HepG2 (cell line): ENCODE measurements at regions not wholly inside any gene's neighbourhood (a gene's known extent, or its start where the extent isn't known, plus 50 kb on each side); places are given as distances from the start of the nearest gene placed in this dataset.

ENCODE experiments used
- ATAC-seq: fragments of 200-7000 bp; cut with Tn5 transposase; 3 replicates; pipeline ENCODE4 v1.9.1; 2020; ENCODE audit warnings: mild to moderate bottlenecking, moderate library complexity
- BruUV-seq: library from RNA; stranded (reverse); fragments of 400-500 nt; replicated peaks from 2 replicates; lab custom pipeline; 2021; lab: Mats Ljungman, UMichigan
- CTCF ChIA-PET: fragments of 300-600 bp; formaldehyde crosslinking; extraction: SDS; loops from one replicate; lab custom pipeline; 2021; ENCODE audit warnings: low total read pairs, inconsistent platforms, low intra/inter-chr PET ratio; lab: Yijun Ruan, JAX
- POLR2A ChIA-PET: fragments of 350-600 bp; sonication (Branson Sonifier 250); formaldehyde crosslinking; loops from one replicate; lab custom pipeline; 2020; ENCODE audit warnings: antibody characterized with exemption, inconsistent platforms; lab: Yijun Ruan, JAX
- DNase-seq: peaks from one replicate; pipeline ENCODE4 v3.0.0-alpha.2; 2015; ENCODE audit warnings: low spot score
- FAIRE-seq: peaks from 3 replicates; lab custom pipeline; 2011; peaks lifted over from hg19 to GRCh38; lab: Jason Lieb, UNC
- H2AFZ ChIP-seq: one replicate; pipeline ENCODE4 v1.6.1; 2011; ENCODE audit warnings: low read length, inconsistent platforms
- H3K27ac ChIP-seq: fragments of 300-600 bp; 3 replicates; pipeline ENCODE4 v1.8.0; 2011; ENCODE audit warnings: mixed run types, mild to moderate bottlenecking, mixed read lengths, low read length, inconsistent platforms; ENCODE audit not compliant: insufficient read depth; ENCODE audit errors: extremely low read length
- H3K27me3 ChIP-seq, 2 experiments: fragments of 200-600 bp in 1 of 2; 2 replicates in 1 of 2; 3 replicates in 1 of 2; pipeline versions ENCODE4 v1.6.0 to v1.8.0; 2011; ENCODE audit warnings: low read length in 2 of 2, mild to moderate bottlenecking in 2 of 2, moderate library complexity in 2 of 2, inconsistent platforms in 1 of 2; ENCODE audit not compliant: insufficient read depth in 2 of 2, control insufficient read depth in 1 of 2
- H3K36me3 ChIP-seq, 2 experiments: fragments of 200-600 bp in 1 of 2; replicated peaks in 1 of 2; 2 replicates in 1 of 2; 3 replicates in 1 of 2; pipeline versions ENCODE4 v1.5.1 to v1.8.0; 2011; ENCODE audit warnings: low read length in 2 of 2, inconsistent platforms in 1 of 2; ENCODE audit not compliant: insufficient read depth in 2 of 2, control insufficient read depth in 1 of 2
- H3K4me1 ChIP-seq: 2 replicates; pipeline ENCODE4 v1.5.1; 2012; ENCODE audit warnings: low read length, inconsistent platforms; ENCODE audit not compliant: insufficient read depth
- H3K4me2 ChIP-seq: 2 replicates; pipeline ENCODE4 v1.6.0; 2011; ENCODE audit warnings: low read depth, low read length, inconsistent platforms
- H3K4me3 ChIP-seq, 3 experiments: fragments of 200-600 bp in 1 of 3; sonication (generic), shearing (Covaris generic) in 1 of 3; replicated peaks in 1 of 3; 2 replicates each; pipeline ENCODE4 v1.5.1; 2011 to 2016; ENCODE audit warnings: low read length in 3 of 3, inconsistent platforms in 2 of 3, low read depth in 2 of 3, mild to moderate bottlenecking in 2 of 3, control low read depth in 1 of 3, mixed read lengths in 1 of 3; ENCODE audit not compliant: insufficient read depth in 1 of 3
- H3K79me2 ChIP-seq: one replicate; pipeline ENCODE4 v1.6.1; 2011; ENCODE audit warnings: low read length, inconsistent platforms; ENCODE audit not compliant: insufficient read depth
- H3K9ac ChIP-seq: 2 replicates; pipeline ENCODE4 v1.6.0; 2011; ENCODE audit warnings: mild to moderate bottlenecking, low read depth, low read length, inconsistent platforms; ENCODE audit not compliant: insufficient read depth
- H3K9me3 ChIP-seq: 2 replicates; pipeline ENCODE4 v1.5.1; 2012; ENCODE audit warnings: mild to moderate bottlenecking, low read length
- H4K20me1 ChIP-seq: 2 replicates; pipeline ENCODE4 v1.6.0; 2011; ENCODE audit warnings: inconsistent platforms, mild to moderate bottlenecking, low read length, moderate library complexity; ENCODE audit not compliant: insufficient read depth
- ETS1 ChIP-seq: sonication (generic); formaldehyde crosslinking; IDR thresholded peaks from 2 replicates; pipeline ENCODE4 v1.4.0; 2020; ENCODE audit warnings: missing genetic modification reagents
- MAF1 ChIP-seq: sonication (generic); formaldehyde crosslinking; IDR thresholded peaks from 2 replicates; pipeline ENCODE4 v1.5.0; 2020; ENCODE audit warnings: missing genetic modification reagents, borderline replicate concordance
- MAZ ChIP-seq, 2 experiments: sonication (generic) in 1 of 2; formaldehyde crosslinking in 1 of 2; IDR thresholded peaks; 2 replicates each; pipeline versions ENCODE4 v1.5.0 to v1.6.1; 2012 to 2020; ENCODE audit warnings: low read depth in 2 of 2, mild to moderate bottlenecking in 2 of 2, borderline replicate concordance in 1 of 2, improper control_type of control experiment in 1 of 2, low read length in 1 of 2, missing genetic modification reagents in 1 of 2, moderate library complexity in 1 of 2
- NFE2 ChIP-seq: sonication (generic); formaldehyde crosslinking; IDR thresholded peaks from 2 replicates; pipeline ENCODE4 v1.4.0; 2020; ENCODE audit warnings: missing genetic modification reagents
- RARA ChIP-seq: IDR thresholded peaks from 2 replicates; pipeline ENCODE4 v1.6.1; 2016; ENCODE audit warnings: missing genetic modification reagents, missing compliant biosample characterization
- WGBS: methylation state at CpG from one replicate; pipeline ENCODE4 v1.1.6; 2017; ENCODE audit warnings: low lambda C conversion rate; 5-methylcytosine and 5-hydroxymethylcytosine counted together
- in situ Hi-C: cut with HindIII; loops from 2 replicates; pipeline ENCODE4 v1.10.0; 2017; ENCODE audit warnings: low pct_unique_long_range_greater_than_20kb; ENCODE audit not compliant: extremely low pct_ligation_motif_present
- intact Hi-C: fragments of 100-400 bp; cut with micrococcal nuclease; formaldehyde crosslinking; loops from one replicate; pipeline ENCODE4 v1.10.0; 2022; ENCODE audit not compliant: unreplicated experiment

GRCh38 chr5:104186100-104186499, 623.5 kb upstream of the NUDT12 start:
- FAIRE-seq: no peak
- intact Hi-C loops: no loop called here

GRCh38 chr5:104184264-104184663, 621.7 kb upstream of the NUDT12 start:
- no TSS peak for BruUV-seq
- Histone ChIP-seq H3K36me3 (no peaks in the 10 kb centered on the region), H3K4me2 (no peak overlapping the region), H3K79me2 (no peaks in the 10 kb centered on the region), H4K20me1 (no peaks in the 10 kb centered on the region), H3K9ac (no peak overlapping the region), H2AFZ (no peak overlapping the region), H3K9me3 (peaks cover 12% of the 10 kb centered on the region), H3K4me3 (no peak overlapping the region), H3K4me1 (no peaks in the 10 kb centered on the region), H3K27ac (no peak overlapping the region), H3K27me3 (no peaks in the 10 kb centered on the region)
- no peak for DNase-seq
- no peak for ATAC-seq
- no peak for FAIRE-seq
- WGBS: 44% methylated on average over 3 of the region's 3 CpGs
- in situ Hi-C loops: loop anchor here (5.0 kb wide), 1 partner anchor 377 kb away; no protein-coding TSS in a partner anchor
- intact Hi-C loops: no loop called here
- TF ChIP-seq RARA: no peak
- TF ChIP-seq MAZ (IDR thresholded peaks at IDR 0.05; ENCODE audit: borderline replicate concordance, low read depth, low read length): no peak
- no peak for TF ChIP-seq MAZ (CRISPR knock-in tag; IDR thresholded peaks at IDR 0.05; ENCODE audit: low read depth)
- no peak for TF ChIP-seq ETS1 (CRISPR knock-in tag)
- no peak for TF ChIP-seq MAF1 (CRISPR knock-in tag)
- CTCF ChIA-PET: no interaction called here
- POLR2A ChIA-PET: no interaction called here

More at GRCh38 chr5:104186100-104186499, 623.5 kb upstream of the NUDT12 start:
- H3K79me2 ChIP-seq: no peaks in the 10 kb centered on the region
- ChIA-PET POLR2A (no interaction called here), CTCF (no interaction called here)
- peaks cover 12% of the 10 kb centered on the region for H3K9me3 ChIP-seq
- H3K36me3 ChIP-seq: no peaks in the 10 kb centered on the region
- no peak overlapping the region for H3K9ac ChIP-seq
- no peak overlapping the region for H3K4me2 ChIP-seq
- in situ Hi-C loops: no loop called here
- no peak overlapping the region for H3K4me3 ChIP-seq
- ATAC-seq (no peak), DNase-seq (no peak)
- no peak overlapping the region for H3K27ac ChIP-seq
- TF ChIP-seq NFE2: no peak
- BruUV-seq: no TSS peak
- no peaks in the 10 kb centered on the region for H3K4me1 ChIP-seq
- 77% methylated on average over 7 of the region's 7 CpGs for WGBS
- H2AFZ ChIP-seq: no peak overlapping the region
- no peaks in the 10 kb centered on the region for H3K27me3 ChIP-seq
- no peaks in the 10 kb centered on the region for H4K20me1 ChIP-seq
